GM23248 (cell line): ENCODE measurements at regions not wholly inside any gene's neighbourhood (a gene's known extent, or its start where the extent isn't known, plus 50 kb on each side); places are given as distances from the start of the nearest gene placed in this dataset.

Experiments
- DNase-seq: peaks from one replicate; pipeline ENCODE4 v3.0.0-alpha.2; 2015
- H2AFZ ChIP-seq: fragments of 200-600 bp; sonication (generic); 2 replicates; pipeline ENCODE4 v1.6.1; 2016; ENCODE audit warnings: antibody characterized with exemption
- H3F3A ChIP-seq: fragments of 200-600 bp; sonication (generic); 2 replicates; pipeline ENCODE4 v1.6.1; 2016; ENCODE audit warnings: mild to moderate bottlenecking, antibody characterized with exemption, mixed run types; ENCODE audit not compliant: insufficient read depth
- H3K27ac ChIP-seq: fragments of 200-600 bp; sonication (generic); 2 replicates; pipeline ENCODE4 v1.5.1; 2016; ENCODE audit warnings: mild to moderate bottlenecking
- H3K27me3 ChIP-seq: fragments of 200-600 bp; sonication (generic); replicated peaks from 2 replicates; pipeline ENCODE4 v1.6.1; 2016; ENCODE audit warnings: mild to moderate bottlenecking; ENCODE audit not compliant: insufficient read depth
- H3K36me3 ChIP-seq: fragments of 200-600 bp; sonication (generic); 2 replicates; pipeline ENCODE4 v1.6.1; 2016; ENCODE audit warnings: low read depth, mild to moderate bottlenecking
- H3K4me1 ChIP-seq: fragments of 200-600 bp; sonication (generic); 2 replicates; pipeline ENCODE4 v1.6.1; 2016; ENCODE audit warnings: mild to moderate bottlenecking; ENCODE audit not compliant: insufficient read depth
- H3K4me2 ChIP-seq: fragments of 200-600 bp; sonication (generic); one replicate; pipeline ENCODE4 v1.6.1; 2016; ENCODE audit warnings: mild to moderate bottlenecking; ENCODE audit not compliant: unreplicated experiment
- H3K4me3 ChIP-seq: fragments of 200-600 bp; sonication (generic); 2 replicates; pipeline ENCODE4 v1.5.1; 2016; ENCODE audit warnings: mild to moderate bottlenecking
- H3K79me2 ChIP-seq: fragments of 200-600 bp; sonication (generic); 2 replicates; pipeline ENCODE4 v1.6.1; 2016; ENCODE audit warnings: mild to moderate bottlenecking; ENCODE audit not compliant: insufficient read depth
- H3K9ac ChIP-seq: fragments of 200-600 bp; sonication (generic); 2 replicates; pipeline ENCODE4 v1.6.1; 2016; ENCODE audit warnings: mild to moderate bottlenecking
- H3K9me2 ChIP-seq: fragments of 200-600 bp; sonication (generic); 2 replicates; pipeline ENCODE4 v1.6.1; 2016; ENCODE audit warnings: mixed run types, mild to moderate bottlenecking, moderate library complexity; ENCODE audit not compliant: insufficient read depth
- H3K9me3 ChIP-seq: fragments of 200-600 bp; sonication (generic); one replicate; pipeline ENCODE4 v1.6.1; 2017; ENCODE audit warnings: low read depth
- H4K20me1 ChIP-seq: fragments of 200-600 bp; sonication (generic); 2 replicates; pipeline ENCODE4 v1.6.0; 2016; ENCODE audit not compliant: insufficient read depth
- EZH2 ChIP-seq: fragments of 200-600 bp; sonication (generic); IDR thresholded peaks from 2 replicates; pipeline ENCODE4 v1.6.1; 2018; ENCODE audit warnings: antibody characterized with exemption, mild to moderate bottlenecking; ENCODE audit not compliant: insufficient read depth, poor library complexity, severe bottlenecking
- EZH2phosphoT487 ChIP-seq: fragments of 200-600 bp; sonication (generic); IDR thresholded peaks from 2 replicates; pipeline ENCODE4 v1.6.1; 2018; ENCODE audit warnings: antibody characterized with exemption, moderate library complexity, mild to moderate bottlenecking, low read depth; ENCODE audit not compliant: insufficient read depth
- WGBS, 2 experiments: methylation state at CpG; one replicate each; pipeline ENCODE4 v1.1.6; 2015 to 2017; ENCODE audit warnings: low lambda C conversion rate in 2 of 2, low coverage in 1 of 2; ENCODE audit errors: missing lambda C conversion rate in 2 of 2; 5-methylcytosine and 5-hydroxymethylcytosine counted together
- in situ Hi-C: fragments of 300-500 bp; cut with MboI; formaldehyde crosslinking; loops from 2 replicates; pipeline ENCODE4 v1.15.0; 2020

DNA sequence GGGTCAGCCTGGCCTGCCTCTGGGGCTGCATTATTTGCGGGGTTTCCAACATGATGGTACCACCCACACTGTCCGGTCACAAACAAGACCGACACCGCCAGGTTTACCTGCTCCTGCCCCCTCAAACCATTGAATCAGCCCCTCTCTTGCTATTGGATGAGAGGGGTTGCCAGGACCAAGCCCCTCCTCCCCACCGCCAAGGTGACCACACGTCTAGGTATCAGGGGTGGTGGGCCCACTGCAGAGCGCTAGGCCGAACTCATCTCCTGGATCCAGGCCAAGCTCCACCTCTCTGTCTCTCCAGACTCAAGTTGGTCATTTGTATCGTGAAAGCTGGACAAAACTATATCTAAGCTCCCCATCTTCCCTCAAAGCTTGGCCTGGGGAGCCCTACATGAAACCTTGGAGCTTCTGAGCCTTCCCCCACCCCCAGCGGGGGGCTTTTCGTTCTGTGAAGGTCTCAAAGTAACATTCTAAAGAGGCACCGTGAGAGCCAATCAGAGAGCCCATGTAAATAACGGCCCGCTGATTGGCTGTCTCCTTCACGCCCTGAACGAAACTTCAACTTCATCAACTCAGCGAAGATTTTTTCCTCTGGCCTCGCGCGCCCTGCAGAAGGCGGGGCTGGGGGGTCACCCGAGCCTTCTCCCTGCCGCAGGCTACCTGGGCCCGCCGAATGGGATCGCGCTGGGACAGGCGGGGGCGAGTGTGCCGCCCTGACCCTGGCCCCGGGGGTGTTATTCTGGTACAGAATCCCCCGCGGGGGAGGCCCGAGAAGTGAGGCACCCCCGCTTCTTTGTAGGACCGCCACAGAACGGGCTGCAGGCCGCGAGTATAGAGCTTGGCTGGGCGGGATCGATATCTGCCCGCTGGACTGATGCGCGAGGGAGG is 49.6 kb upstream of the PSD2 start:
- H3K4me2 ChIP-seq = peak overlapping the region; percentile 87
- H3K79me2 ChIP-seq = no peaks in the 10 kb centered on the region
- no peaks in the 10 kb centered on the region for H3K36me3 ChIP-seq
- peaks cover 26% of the 10 kb centered on the region for H3K4me1 ChIP-seq
- H3K4me3 ChIP-seq = peak overlapping the region; percentile 68
- DNase-seq = peak; percentile 89
- no peaks in the 10 kb centered on the region for H3K27me3 ChIP-seq
- H3K9me2 ChIP-seq = no peaks in the 10 kb centered on the region
- no peaks in the 10 kb centered on the region for H3K9me3 ChIP-seq
- WGBS, 2 experiments = 3 to 6% methylated on average over 36 to 44 of the region's 44 CpGs
- peak overlapping the region; percentile 85 for H3K9ac ChIP-seq
- TF ChIP-seq EZH2 (no peak), EZH2phosphoT487 (no peak)
- in situ Hi-C loops = no loop called here
- H4K20me1 ChIP-seq = no peaks in the 10 kb centered on the region
- 0 out of 2 replicates have a peak, but pooled peaks cover 25% of the 10 kb centered on the region for H3F3A ChIP-seq
- H3K27ac ChIP-seq = peak overlapping the region; percentile 85
- H2AFZ ChIP-seq = peak overlapping the region; percentile 73
